GM23248 (cell line): ENCODE measurements at regions not wholly inside any gene's neighbourhood (a gene's known extent, or its start where the extent isn't known, plus 50 kb on each side); places are given as distances from the start of the nearest gene placed in this dataset.

Experiments used
- EZH2 ChIP-seq: fragments of 200-600 bp; sonication (generic); IDR thresholded peaks from 2 replicates; pipeline ENCODE4 v1.6.1; 2018; ENCODE audit warnings: antibody characterized with exemption, mild to moderate bottlenecking; ENCODE audit not compliant: insufficient read depth, poor library complexity, severe bottlenecking
- EZH2phosphoT487 ChIP-seq: fragments of 200-600 bp; sonication (generic); IDR thresholded peaks from 2 replicates; pipeline ENCODE4 v1.6.1; 2018; ENCODE audit warnings: antibody characterized with exemption, moderate library complexity, mild to moderate bottlenecking, low read depth; ENCODE audit not compliant: insufficient read depth

- no peak for TF ChIP-seq EZH2
- no peak for TF ChIP-seq EZH2phosphoT487
Observed at GRCh38 chr5:39905356-39905755, 480.6 kb upstream of the DAB2 start.
